T-helper 17 cell (primary cell): ENCODE measurements at regions not wholly inside any gene's neighbourhood (a gene's known extent, or its start where the extent isn't known, plus 50 kb on each side); places are given as distances from the start of the nearest gene placed in this dataset.

Experiments
- ATAC-seq: fragments of 150-1000 bp; cut with Tn5 transposase; 2 replicates; pipeline ENCODE4 v1.10.0; 2021; ENCODE audit warnings: mild to moderate bottlenecking, moderate library complexity
- DNase-seq, 3 donors: peaks; one replicate each; pipeline versions ENCODE4 v3.0.0 to v3.0.0-alpha.2; 2020 to 2021
- H3K9me3 ChIP-seq: one replicate; pipeline ENCODE4 v1.7.0; 2013; ENCODE audit warnings: low read length, mild to moderate bottlenecking; ENCODE audit not compliant: control insufficient read depth, poor library complexity, severe bottlenecking
- H3K27ac Mint-ChIP-seq: one replicate; pipeline ENCODE4 v1.8.0; 2022; ENCODE audit warnings: mild to moderate bottlenecking, moderate library complexity, mixed read lengths
- H3K27me3 Mint-ChIP-seq: one replicate; pipeline ENCODE4 v1.8.0; 2022; ENCODE audit warnings: mixed read lengths
- H3K36me3 Mint-ChIP-seq: one replicate; pipeline ENCODE4 v1.8.0; 2022; ENCODE audit warnings: low read depth, mixed read lengths
- H3K4me1 Mint-ChIP-seq: one replicate; pipeline ENCODE4 v1.8.0; 2022; ENCODE audit warnings: mild to moderate bottlenecking, mixed read lengths
- H3K4me3 Mint-ChIP-seq: one replicate; pipeline ENCODE4 v1.8.0; 2022; ENCODE audit warnings: mild to moderate bottlenecking, moderate library complexity, mixed read lengths

DNA sequence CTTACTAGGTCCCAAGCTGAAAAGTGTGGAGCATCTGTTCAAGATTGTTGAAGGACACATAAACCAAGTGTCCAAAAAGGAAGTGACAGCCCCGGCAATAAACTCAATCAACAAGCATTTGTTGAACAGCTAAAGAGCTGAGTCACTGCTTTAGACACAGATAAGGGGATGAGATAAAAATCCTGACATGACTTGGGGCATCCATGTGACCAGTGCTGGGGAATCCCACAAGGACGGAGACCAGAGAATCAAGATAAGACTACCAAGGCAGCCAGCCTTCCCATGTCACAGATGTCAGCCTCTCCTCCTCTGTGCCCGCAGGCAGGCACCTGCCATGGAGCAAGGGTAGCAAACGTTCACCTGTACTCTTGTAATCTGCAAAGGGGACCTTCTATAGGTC lies 118.6 kb upstream of the KAZN start:
- no peaks in the 10 kb centered on the region for H3K4me1 Mint-ChIP-seq
- no peak overlapping the region for H3K4me3 Mint-ChIP-seq
- no peak for DNase-seq
- H3K27me3 Mint-ChIP-seq = no peaks in the 10 kb centered on the region
- H3K27ac Mint-ChIP-seq = no peak overlapping the region
- no peaks in the 10 kb centered on the region for H3K36me3 Mint-ChIP-seq
- H3K9me3 ChIP-seq = peaks cover 1% of the 10 kb centered on the region
- ATAC-seq = no peak

- Mint-ChIP-seq H3K4me1 (no peaks in the 10 kb centered on the region), H3K4me3 (no peak overlapping the region), H3K27ac (no peak overlapping the region), H3K36me3 (no peaks in the 10 kb centered on the region), H3K27me3 (no peaks in the 10 kb centered on the region)
- no peaks in the 10 kb centered on the region for H3K9me3 ChIP-seq
- DNase-seq = no peak
- no peak for ATAC-seq
Measured at GRCh38 chr1:14482784-14483450, 115.6 kb upstream of the KAZN start.

GRCh38 chr1:14485285-14485684 lies 113.2 kb upstream of the KAZN start:
- H3K9me3 ChIP-seq = no peaks in the 10 kb centered on the region
- Mint-ChIP-seq H3K4me1 (no peaks in the 10 kb centered on the region), H3K4me3 (no peak overlapping the region), H3K27me3 (no peaks in the 10 kb centered on the region), H3K27ac (no peak overlapping the region), H3K36me3 (no peaks in the 10 kb centered on the region)
- no peak for ATAC-seq
- no peak for DNase-seq

DNA sequence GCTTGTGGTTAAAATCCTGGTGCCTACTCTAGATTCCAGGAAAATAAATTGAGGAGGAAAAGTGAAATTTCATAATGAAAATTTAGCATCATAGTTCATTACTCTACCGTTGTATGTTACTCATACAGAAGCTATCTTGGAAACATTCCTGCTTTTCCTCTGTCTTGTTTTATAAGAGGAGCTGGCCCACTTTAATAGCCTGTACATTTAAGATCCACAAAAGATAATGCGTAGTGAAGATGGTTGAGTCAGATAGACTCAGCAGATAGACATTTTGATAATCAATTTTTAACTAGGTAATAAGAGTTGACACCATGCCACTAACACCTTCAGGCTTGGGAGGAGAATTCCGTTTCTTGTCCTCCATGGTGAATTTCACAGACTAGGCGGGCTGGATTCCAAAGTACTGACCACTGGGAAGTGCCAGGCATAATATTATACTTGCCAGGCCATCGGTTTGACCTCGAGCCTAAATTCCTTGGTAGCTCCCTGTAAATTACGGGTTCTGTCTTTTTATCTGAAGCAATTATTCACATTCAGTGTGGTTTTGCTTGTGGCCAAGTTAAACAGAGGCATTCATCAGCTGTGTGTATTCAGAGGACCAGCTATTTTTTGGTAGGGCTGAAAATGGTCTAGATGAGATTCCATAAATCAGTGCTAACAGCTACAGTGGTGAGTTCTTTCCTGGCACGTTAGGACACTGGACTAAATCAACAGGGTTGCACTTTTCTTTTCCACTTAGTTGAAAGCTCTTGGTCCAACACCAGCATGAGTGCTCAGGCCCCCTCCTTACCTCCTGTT lies 111.9 kb upstream of the KAZN start:
- H3K27me3 Mint-ChIP-seq = no peaks in the 10 kb centered on the region
- no peak overlapping the region for H3K27ac Mint-ChIP-seq
- H3K36me3 Mint-ChIP-seq = no peaks in the 10 kb centered on the region
- H3K4me3 Mint-ChIP-seq = no peak overlapping the region
- no peaks in the 10 kb centered on the region for H3K9me3 ChIP-seq
- H3K4me1 Mint-ChIP-seq = no peaks in the 10 kb centered on the region
- no peak for ATAC-seq
- DNase-seq = no peak

DNA sequence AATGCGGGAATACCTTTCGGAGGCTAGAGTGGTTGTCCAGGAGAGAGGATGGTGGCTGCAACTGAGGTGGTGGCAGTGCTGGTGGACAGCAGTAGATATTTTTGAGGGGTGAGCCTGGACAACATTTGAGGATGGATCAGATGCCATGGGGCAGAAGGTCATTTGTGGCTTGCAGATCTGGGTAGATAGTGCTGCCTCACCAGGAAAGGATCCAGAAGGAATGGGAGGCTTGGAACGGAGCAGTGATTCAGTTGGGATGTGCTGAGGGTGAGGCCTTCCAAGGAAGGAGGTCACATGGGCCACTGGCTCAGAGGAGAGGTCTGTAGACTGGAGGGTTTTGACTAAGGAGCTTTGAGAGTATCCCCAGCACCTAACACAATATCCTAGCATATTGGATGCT lies 110.8 kb upstream of the KAZN start:
- Mint-ChIP-seq H3K27ac (no peak overlapping the region), H3K4me1 (no peaks in the 10 kb centered on the region), H3K27me3 (no peaks in the 10 kb centered on the region), H3K36me3 (no peaks in the 10 kb centered on the region), H3K4me3 (no peak overlapping the region)
- ATAC-seq = no peak
- no peak for DNase-seq
- H3K9me3 ChIP-seq = no peaks in the 10 kb centered on the region

- Mint-ChIP-seq H3K4me3 (no peak overlapping the region), H3K4me1 (no peaks in the 10 kb centered on the region), H3K27ac (no peak overlapping the region), H3K27me3 (peaks cover 26% of the 10 kb centered on the region), H3K36me3 (no peaks in the 10 kb centered on the region)
- DNase-seq (no peak), ATAC-seq (no peak)
- H3K9me3 ChIP-seq = no peaks in the 10 kb centered on the region
Measured at GRCh38 chr1:14494911-14495310, 103.6 kb upstream of the KAZN start.

- no peak overlapping the region for H3K27ac Mint-ChIP-seq
- no peaks in the 10 kb centered on the region for H3K4me1 Mint-ChIP-seq
- ATAC-seq (no peak), DNase-seq (no peak)
- H3K4me3 Mint-ChIP-seq = no peak overlapping the region
- H3K36me3 Mint-ChIP-seq = no peaks in the 10 kb centered on the region
- H3K9me3 ChIP-seq = no peaks in the 10 kb centered on the region
- peaks cover 30% of the 10 kb centered on the region for H3K27me3 Mint-ChIP-seq
Measured at GRCh38 chr1:14495381-14495780, 103.1 kb upstream of the KAZN start.

- Mint-ChIP-seq H3K27me3 (peaks cover 31% of the 10 kb centered on the region), H3K27ac (no peak overlapping the region), H3K36me3 (no peaks in the 10 kb centered on the region), H3K4me1 (no peaks in the 10 kb centered on the region), H3K4me3 (no peak overlapping the region)
- no peak for DNase-seq
- no peak for ATAC-seq
- no peaks in the 10 kb centered on the region for H3K9me3 ChIP-seq
Measured at GRCh38 chr1:14495996-14496395, 102.5 kb upstream of the KAZN start.

GRCh38 chr1:14498839-14499238 lies 99.6 kb upstream of the KAZN start:
- H3K9me3 ChIP-seq = no peaks in the 10 kb centered on the region
- Mint-ChIP-seq H3K27me3 (peaks cover 31% of the 10 kb centered on the region), H3K27ac (no peak overlapping the region), H3K36me3 (no peaks in the 10 kb centered on the region), H3K4me1 (no peaks in the 10 kb centered on the region), H3K4me3 (no peak overlapping the region)
- DNase-seq (no peak), ATAC-seq (no peak)

GRCh38 chr1:14499312-14500040 lies 99.0 kb upstream of the KAZN start:
- Mint-ChIP-seq H3K4me1 (no peaks in the 10 kb centered on the region), H3K36me3 (no peaks in the 10 kb centered on the region)

GRCh38 chr1:14500041-14500440 lies 98.4 kb upstream of the KAZN start:
- no peak for DNase-seq
- no peaks in the 10 kb centered on the region for H3K9me3 ChIP-seq
- no peak for ATAC-seq
- Mint-ChIP-seq H3K4me3 (no peak overlapping the region), H3K27me3 (peaks cover 28% of the 10 kb centered on the region), H3K4me1 (no peaks in the 10 kb centered on the region), H3K27ac (no peak overlapping the region), H3K36me3 (no peaks in the 10 kb centered on the region)

More at GRCh38 chr1:14499312-14500040, 99.0 kb upstream of the KAZN start:
- no peak for ATAC-seq
- peaks cover 31% of the 10 kb centered on the region for H3K27me3 Mint-ChIP-seq
- DNase-seq = no peak
- H3K4me3 Mint-ChIP-seq = no peak overlapping the region
- H3K27ac Mint-ChIP-seq = no peak overlapping the region
- H3K9me3 ChIP-seq = no peaks in the 10 kb centered on the region

- DNase-seq = no peak
- Mint-ChIP-seq H3K36me3 (no peaks in the 10 kb centered on the region), H3K4me3 (no peak overlapping the region)
Measured at GRCh38 chr1:14500912-14501311, 97.6 kb upstream of the KAZN start.

GRCh38 chr1:14504517-14504916 lies 94.0 kb upstream of the KAZN start:
- Mint-ChIP-seq H3K4me1 (no peaks in the 10 kb centered on the region), H3K4me3 (no peak overlapping the region), H3K27me3 (peaks cover 13% of the 10 kb centered on the region), H3K36me3 (no peaks in the 10 kb centered on the region), H3K27ac (no peak overlapping the region)
- H3K9me3 ChIP-seq = no peaks in the 10 kb centered on the region
- DNase-seq (no peak), ATAC-seq (no peak)

More at GRCh38 chr1:14500912-14501311, 97.6 kb upstream of the KAZN start:
- no peak overlapping the region for H3K27ac Mint-ChIP-seq
- no peaks in the 10 kb centered on the region for H3K9me3 ChIP-seq
- H3K4me1 Mint-ChIP-seq = no peaks in the 10 kb centered on the region
- no peak for ATAC-seq
- H3K27me3 Mint-ChIP-seq = peaks cover 22% of the 10 kb centered on the region
